ENCODE measurements at regions not wholly inside any gene's neighbourhood (a gene's known extent, or its start where the extent isn't known, plus 50 kb on each side); places are given as distances from the start of the nearest gene placed in this dataset.
A peak's percentile ranks its signal among the peaks of the same experiment; 100 is the strongest.

DNA sequence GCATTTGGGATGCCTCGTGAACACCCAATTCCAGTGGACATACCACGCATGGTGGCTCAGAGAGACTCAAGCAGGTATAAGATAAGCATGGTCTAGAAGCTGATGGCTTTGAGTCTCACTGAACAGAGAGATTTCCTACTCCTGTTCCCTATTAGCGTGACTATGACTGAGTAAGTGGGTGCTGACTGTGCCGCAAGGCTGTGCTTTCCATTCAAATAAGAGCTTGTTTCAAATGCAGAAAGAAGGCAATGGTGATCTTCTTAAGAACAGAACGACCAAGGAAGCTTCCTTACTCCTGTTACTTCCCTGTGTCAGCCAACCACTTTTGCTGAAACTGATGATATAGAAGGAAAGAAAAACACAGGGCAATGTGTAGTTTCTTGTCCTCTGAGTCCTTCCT is 63.5 kb upstream of the IGFBP2 start:
- H3K4me1 Mint-ChIP-seq = no peaks in the 10 kb centered on the region
- POLR2A ChIA-PET = no interaction called here

DNA sequence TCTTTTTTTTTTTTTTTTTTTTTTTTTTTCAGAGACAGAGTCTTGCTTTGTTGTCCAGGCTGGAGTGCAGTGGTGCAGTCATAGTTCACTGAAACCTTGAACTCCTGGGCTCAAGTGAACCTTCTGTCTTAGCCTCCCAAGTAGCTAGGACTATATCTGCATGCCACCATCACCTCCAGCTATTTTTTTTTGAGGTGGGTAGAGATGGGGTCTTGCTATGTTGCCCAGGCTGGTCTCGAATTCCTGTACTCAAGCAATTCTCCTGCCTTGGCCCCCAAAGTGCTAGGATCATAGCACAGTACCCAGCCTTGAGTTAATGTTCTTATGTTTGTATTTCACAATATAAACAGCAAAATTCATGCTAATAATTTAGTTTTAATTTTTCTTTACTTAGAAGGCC is 62.9 kb upstream of the IGFBP2 start:
- H3K27me3 Mint-ChIP-seq = peaks cover 25% of the 10 kb centered on the region
- H3K27ac Mint-ChIP-seq = no peak overlapping the region
- H3K9me3 Mint-ChIP-seq = peaks cover 3% of the 10 kb centered on the region
- ATAC-seq (ENCODE audit: low read depth) (no peak), DNase-seq (no peak)
- no peaks in the 10 kb centered on the region for H3K36me3 Mint-ChIP-seq
- POLR2A ChIA-PET = no interaction called here
- no peak overlapping the region for H3K4me3 Mint-ChIP-seq
- no peaks in the 10 kb centered on the region for H3K4me1 Mint-ChIP-seq

More for the DNA sequence above, 63.5 kb upstream of the IGFBP2 start:
- no peak for DNase-seq
- H3K4me3 Mint-ChIP-seq = no peak overlapping the region
- H3K27ac Mint-ChIP-seq = no peak overlapping the region
- H3K36me3 Mint-ChIP-seq = no peaks in the 10 kb centered on the region
- H3K9me3 Mint-ChIP-seq = peaks cover 3% of the 10 kb centered on the region
- ATAC-seq (ENCODE audit: low read depth) = no peak
- H3K27me3 Mint-ChIP-seq = peaks cover 25% of the 10 kb centered on the region

DNA sequence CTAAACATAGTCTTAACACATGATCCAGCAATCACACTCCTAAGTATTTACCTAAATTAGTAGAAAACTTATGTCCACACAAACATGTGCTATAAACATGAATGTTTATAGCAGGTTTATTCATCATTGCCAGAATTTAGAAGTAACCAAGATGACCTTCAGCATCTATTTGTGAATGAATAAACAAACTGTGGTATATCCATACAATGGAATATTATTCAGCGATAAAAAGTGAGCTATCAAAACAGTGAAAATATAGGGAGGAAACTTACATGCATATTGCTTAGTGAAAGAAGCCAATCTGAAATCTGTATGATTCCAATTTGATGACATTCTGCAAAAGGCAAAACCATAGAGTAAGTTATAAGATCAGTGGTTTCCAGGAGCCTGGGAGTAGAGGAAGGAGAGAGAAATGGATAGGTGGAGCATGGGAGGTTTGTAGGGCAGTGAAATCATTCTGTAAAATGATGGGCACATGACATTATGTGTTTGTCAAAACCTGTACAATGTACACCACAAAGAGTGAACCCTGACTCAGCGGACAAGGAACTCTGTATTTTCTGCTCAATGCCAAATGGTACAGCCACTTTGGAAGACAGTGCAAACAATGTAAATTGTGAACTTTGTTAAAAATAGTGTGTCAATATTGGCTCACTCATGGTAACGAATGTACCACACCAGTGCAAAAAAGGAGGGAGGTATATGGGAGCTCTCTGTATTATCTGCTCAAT is 61.9 kb upstream of the IGFBP2 start:
- Mint-ChIP-seq H3K9me3 (peaks cover 3% of the 10 kb centered on the region), H3K27ac (no peak overlapping the region), H3K4me3 (no peak overlapping the region), H3K27me3 (peaks cover 24% of the 10 kb centered on the region), H3K36me3 (no peaks in the 10 kb centered on the region), H3K4me1 (peaks cover 3% of the 10 kb centered on the region)
- DNase-seq (no peak), ATAC-seq (ENCODE audit: low read depth) (no peak)
- POLR2A ChIA-PET = no interaction called here

DNA sequence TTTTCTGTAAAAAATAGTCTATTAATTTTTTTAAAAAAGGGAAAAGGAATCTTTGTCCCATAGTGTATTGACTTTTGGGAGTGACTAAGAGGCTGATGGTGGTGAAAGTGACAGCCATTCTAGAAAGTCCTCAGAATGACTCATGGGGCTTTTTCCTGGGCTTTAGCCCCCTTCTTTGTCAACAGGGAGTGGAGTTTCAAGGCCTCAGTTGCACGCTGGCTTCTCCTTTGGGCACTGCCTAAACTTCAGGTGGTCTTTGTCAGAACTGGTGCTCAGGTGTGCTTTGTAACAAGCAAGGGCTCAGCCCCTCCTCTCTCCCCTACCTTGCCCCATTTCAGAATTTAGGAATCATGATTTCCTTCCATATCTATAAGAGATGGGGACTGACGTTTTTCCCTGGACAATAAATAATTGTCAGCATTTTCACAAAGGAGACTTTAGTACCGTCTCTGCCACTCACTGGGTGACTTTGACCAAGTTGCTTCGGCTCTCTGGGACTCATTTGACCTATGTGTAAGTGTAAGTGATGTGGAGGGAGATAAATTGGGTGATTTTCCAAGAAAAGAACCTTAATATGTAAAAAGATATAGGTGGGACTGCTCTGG is 61.2 kb upstream of the IGFBP2 start:
- no peak overlapping the region for H3K27ac Mint-ChIP-seq
- no peaks in the 10 kb centered on the region for H3K36me3 Mint-ChIP-seq
- peaks cover 9% of the 10 kb centered on the region for H3K4me1 Mint-ChIP-seq
- H3K4me3 Mint-ChIP-seq = no peak overlapping the region
- DNase-seq = no peak
- ATAC-seq (ENCODE audit: low read depth) = no peak
- H3K9me3 Mint-ChIP-seq = peaks cover 6% of the 10 kb centered on the region
- H3K27me3 Mint-ChIP-seq = peaks cover 22% of the 10 kb centered on the region
- POLR2A ChIA-PET = no interaction called here

DNA sequence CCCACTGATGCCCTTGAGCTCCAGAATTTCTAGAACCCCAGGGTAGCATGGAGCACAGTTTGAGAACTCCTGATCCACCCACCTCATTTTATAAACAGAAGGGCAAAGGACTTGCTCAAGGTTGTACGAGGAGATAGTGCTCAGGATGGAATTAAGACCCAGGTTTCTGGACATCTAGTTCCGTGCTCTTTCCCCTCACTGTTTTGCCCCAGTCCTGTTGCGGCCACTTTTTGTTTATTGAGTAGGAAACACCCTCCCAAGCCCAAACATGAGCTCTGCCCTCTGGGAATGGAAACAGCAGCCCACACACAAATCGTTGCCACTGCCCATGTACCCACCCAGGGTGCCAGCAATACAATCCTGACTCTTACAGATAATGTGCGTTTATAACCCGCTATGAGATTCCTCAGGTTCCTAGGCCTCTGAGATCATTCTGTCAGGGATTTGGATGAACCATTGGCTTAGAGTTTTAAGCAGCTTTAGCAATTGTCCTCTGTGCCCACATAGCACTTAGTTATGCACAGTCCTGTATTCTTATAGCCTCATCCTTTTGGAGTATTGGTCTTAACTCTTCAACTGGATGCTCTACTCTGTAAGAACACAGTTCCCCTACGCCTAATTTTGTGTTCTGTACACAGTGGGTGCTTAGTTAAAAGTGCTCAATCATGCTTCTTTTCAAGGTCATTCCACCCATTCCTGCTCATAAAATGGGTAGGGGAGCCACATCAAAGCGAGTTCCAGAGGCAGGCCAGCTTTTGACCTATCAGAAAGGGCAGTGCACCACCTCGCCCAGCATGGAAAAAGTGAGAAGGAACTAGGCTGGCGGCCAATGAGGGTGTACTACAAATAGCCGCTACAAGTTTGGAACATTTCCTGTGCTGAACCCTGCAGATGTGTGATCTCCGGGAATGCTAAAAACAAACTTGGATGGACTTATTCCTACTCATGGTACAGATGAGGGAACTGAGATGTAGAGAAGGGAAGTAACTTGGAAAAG is 60.3 kb upstream of the IGFBP2 start:
- POLR2A ChIA-PET = no interaction called here
- Mint-ChIP-seq H3K36me3 (no peaks in the 10 kb centered on the region), H3K4me3 (no peak overlapping the region), H3K9me3 (peaks cover 6% of the 10 kb centered on the region), H3K4me1 (peaks cover 17% of the 10 kb centered on the region), H3K27me3 (peaks cover 15% of the 10 kb centered on the region), H3K27ac (no peak overlapping the region)
- no peak for DNase-seq
- ATAC-seq (ENCODE audit: low read depth) = no peak

DNA sequence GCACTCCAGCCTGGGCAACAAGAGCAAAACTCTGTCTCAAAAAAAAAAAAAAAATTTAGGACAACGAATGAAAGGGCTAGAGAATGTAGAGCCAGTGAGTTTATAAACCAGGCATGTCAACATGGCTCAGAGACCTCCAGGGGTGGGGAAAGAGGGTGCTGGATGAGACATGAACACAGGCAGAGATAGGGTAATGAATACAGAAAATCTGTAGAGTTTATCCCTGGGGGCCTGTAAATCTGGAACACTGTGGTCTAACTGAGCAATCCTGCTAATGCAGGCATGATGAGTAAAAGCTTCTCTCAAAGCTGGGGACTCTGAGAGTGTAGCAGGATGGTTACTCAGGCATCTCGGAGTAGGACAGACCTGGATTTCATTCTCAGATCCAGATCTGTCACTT is 59.2 kb upstream of the IGFBP2 start:
- peaks cover 3% of the 10 kb centered on the region for H3K27me3 Mint-ChIP-seq
- H3K9me3 Mint-ChIP-seq = peaks cover 9% of the 10 kb centered on the region
- ATAC-seq (ENCODE audit: low read depth) = no peak
- peaks cover 22% of the 10 kb centered on the region for H3K4me1 Mint-ChIP-seq
- no peak for DNase-seq
- no peak overlapping the region for H3K4me3 Mint-ChIP-seq
- POLR2A ChIA-PET = no interaction called here
- H3K27ac Mint-ChIP-seq = no peak overlapping the region
- no peaks in the 10 kb centered on the region for H3K36me3 Mint-ChIP-seq

DNA sequence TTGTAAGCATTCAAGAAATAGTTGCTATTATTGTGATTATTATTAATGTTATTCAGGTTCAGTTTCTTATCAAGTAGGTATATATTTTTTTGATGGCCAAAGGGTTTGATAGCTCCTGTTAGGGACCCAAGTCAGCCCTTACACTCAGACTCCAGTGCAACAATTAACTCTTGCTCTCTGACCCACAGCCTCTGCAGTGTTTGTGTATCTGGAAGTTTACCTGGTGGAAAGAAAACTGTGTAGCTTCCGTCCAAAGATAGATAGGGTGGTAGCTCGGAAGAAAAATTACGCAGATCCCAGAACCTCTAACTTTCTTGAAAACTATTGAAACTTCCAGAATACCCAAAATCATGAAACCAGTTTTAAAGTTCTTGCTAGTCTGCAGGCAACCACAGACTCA is 58.6 kb upstream of the IGFBP2 start:
- Mint-ChIP-seq H3K27me3 (no peaks in the 10 kb centered on the region), H3K9me3 (peaks cover 9% of the 10 kb centered on the region), H3K36me3 (no peaks in the 10 kb centered on the region), H3K4me1 (peaks cover 22% of the 10 kb centered on the region), H3K27ac (no peak overlapping the region), H3K4me3 (no peak overlapping the region)
- no peak for ATAC-seq (ENCODE audit: low read depth)
- DNase-seq = no peak
- POLR2A ChIA-PET = no interaction called here

DNA sequence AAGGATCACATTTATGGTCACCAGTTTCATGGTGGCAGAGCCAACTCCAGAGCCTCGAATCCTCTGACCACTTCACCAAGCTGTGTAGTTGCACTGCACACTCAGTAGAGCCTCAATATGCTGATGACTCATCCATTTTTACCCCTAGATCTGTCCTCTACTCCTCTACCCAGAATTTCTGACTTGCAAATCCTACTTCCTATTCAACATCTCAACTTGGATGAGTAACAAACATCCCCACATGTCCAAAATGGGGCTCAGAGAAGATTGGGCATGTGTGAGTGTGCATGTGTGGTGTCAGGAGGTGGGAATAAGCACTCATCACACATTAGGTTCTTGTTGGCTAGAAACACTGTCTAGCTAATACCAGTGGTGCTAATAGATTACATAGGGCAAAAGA is 57.8 kb upstream of the IGFBP2 start:
- Mint-ChIP-seq H3K4me1 (peaks cover 22% of the 10 kb centered on the region), H3K27me3 (peaks cover 7% of the 10 kb centered on the region), H3K9me3 (peaks cover 9% of the 10 kb centered on the region), H3K36me3 (no peaks in the 10 kb centered on the region), H3K27ac (no peak overlapping the region), H3K4me3 (no peak overlapping the region)
- no peak for ATAC-seq (ENCODE audit: low read depth)
- POLR2A ChIA-PET = no interaction called here
- DNase-seq = no peak

DNA sequence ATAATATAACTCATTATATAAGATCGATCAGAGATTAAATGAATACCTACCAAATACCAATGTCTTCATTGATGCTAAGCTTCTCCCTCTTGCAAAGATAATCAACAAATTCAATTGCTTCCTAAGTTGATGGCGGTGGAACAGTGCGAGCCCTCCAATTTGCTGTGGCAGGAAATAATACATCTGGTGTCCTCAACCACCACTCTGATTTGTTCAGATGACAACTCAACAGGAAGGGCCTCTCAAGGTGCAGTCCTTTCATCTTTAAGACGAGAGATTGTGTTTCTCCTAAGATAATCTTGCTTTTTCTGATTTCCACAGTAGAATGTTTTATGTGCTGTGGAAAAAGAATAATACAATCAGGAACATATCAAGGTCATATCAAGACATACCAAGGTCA is 56.6 kb upstream of the IGFBP2 start:
- peak; percentile 85 for ATAC-seq (ENCODE audit: low read depth)
- Mint-ChIP-seq H3K27me3 (peaks cover 15% of the 10 kb centered on the region), H3K4me1 (peaks cover 22% of the 10 kb centered on the region), H3K36me3 (no peaks in the 10 kb centered on the region), H3K9me3 (peaks cover 6% of the 10 kb centered on the region), H3K4me3 (peak overlapping the region; percentile 2), H3K27ac (no peak overlapping the region)
- POLR2A ChIA-PET = no interaction called here
- DNase-seq = no peak

DNA sequence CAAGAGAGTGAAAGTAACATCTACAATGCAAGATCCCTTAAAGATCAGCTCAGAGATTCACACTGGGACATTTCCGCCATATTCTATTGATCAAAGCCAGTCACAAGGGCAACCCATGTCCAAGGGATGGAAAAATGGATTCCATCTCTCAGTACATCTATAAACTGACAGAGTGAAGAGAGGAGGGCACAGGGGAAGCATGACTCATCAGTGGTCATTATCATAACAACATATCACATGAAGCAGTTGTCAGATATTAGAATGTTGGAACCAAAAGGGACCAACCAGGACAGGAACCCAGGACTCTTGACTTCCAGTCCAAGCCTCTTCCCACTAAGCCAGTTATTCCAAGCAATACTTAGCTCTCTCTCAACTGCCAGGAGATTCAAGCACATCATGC is 54.9 kb upstream of the IGFBP2 start:
- H3K36me3 Mint-ChIP-seq = no peaks in the 10 kb centered on the region
- DNase-seq (no peak), ATAC-seq (ENCODE audit: low read depth) (no peak)
- no peak overlapping the region for H3K27ac Mint-ChIP-seq
- H3K9me3 Mint-ChIP-seq = peaks cover 6% of the 10 kb centered on the region
- peaks cover 26% of the 10 kb centered on the region for H3K27me3 Mint-ChIP-seq
- H3K4me1 Mint-ChIP-seq = peaks cover 23% of the 10 kb centered on the region
- POLR2A ChIA-PET = no interaction called here
- H3K4me3 Mint-ChIP-seq = no peak overlapping the region

DNA sequence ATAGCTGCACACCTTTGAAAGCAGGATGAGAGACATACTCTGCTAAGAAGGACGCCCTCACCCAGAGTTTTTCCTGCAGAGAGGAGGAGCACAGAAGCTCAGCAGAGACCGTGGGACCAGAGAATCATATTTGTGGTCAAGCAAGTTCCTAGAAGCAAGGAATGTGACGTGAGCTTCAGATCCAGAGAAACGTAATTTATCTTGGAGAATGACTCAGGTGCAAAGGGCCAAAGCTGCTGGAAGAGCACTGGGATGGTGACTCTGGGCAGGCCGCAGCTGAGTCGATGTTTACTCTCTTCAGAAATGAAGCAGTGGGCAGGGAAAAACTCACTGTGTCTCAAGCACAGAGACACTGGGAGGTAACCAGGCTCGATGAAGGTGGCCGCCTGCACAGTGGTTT is 50.1 kb upstream of the IGFBP2 start:
- peaks cover 4% of the 10 kb centered on the region for H3K9me3 Mint-ChIP-seq
- H3K4me1 Mint-ChIP-seq = peaks cover 3% of the 10 kb centered on the region
- no peak overlapping the region for H3K27ac Mint-ChIP-seq
- peaks cover 50% of the 10 kb centered on the region for H3K27me3 Mint-ChIP-seq
- DNase-seq (no peak), ATAC-seq (ENCODE audit: low read depth) (no peak)
- H3K4me3 Mint-ChIP-seq = no peak overlapping the region
- no peaks in the 10 kb centered on the region for H3K36me3 Mint-ChIP-seq
- POLR2A ChIA-PET = no interaction called here
